Glutamatergic neuron (in vitro differentiated cells): ENCODE measurements at regions not wholly inside any gene's neighbourhood (a gene's known extent, or its start where the extent isn't known, plus 50 kb on each side); places are given as distances from the start of the nearest gene placed in this dataset.

Experiments
- DNase-seq: peaks from one replicate; pipeline ENCODE4 v3.0.0; 2022
- H3K27ac Mint-ChIP-seq: one replicate; pipeline ENCODE4 v1.8.0; 2020; ENCODE audit warnings: mild to moderate bottlenecking, mixed read lengths, inconsistent platforms; ENCODE audit not compliant: unreplicated experiment
- H3K27me3 Mint-ChIP-seq: one replicate; pipeline ENCODE4 v1.8.0; 2020; ENCODE audit warnings: mild to moderate bottlenecking, moderate library complexity, mixed read lengths, inconsistent platforms; ENCODE audit not compliant: unreplicated experiment
- H3K36me3 Mint-ChIP-seq: one replicate; pipeline ENCODE4 v1.8.0; 2020; ENCODE audit warnings: mild to moderate bottlenecking, mixed read lengths, inconsistent platforms; ENCODE audit not compliant: unreplicated experiment
- H3K4me1 Mint-ChIP-seq: one replicate; pipeline ENCODE4 v1.8.0; 2020; ENCODE audit warnings: mild to moderate bottlenecking, low read depth, mixed read lengths, inconsistent platforms; ENCODE audit not compliant: unreplicated experiment
- H3K4me3 Mint-ChIP-seq: one replicate; pipeline ENCODE4 v1.8.0; 2020; ENCODE audit warnings: mild to moderate bottlenecking, mixed read lengths, inconsistent platforms; ENCODE audit not compliant: unreplicated experiment
- H3K9me3 Mint-ChIP-seq: one replicate; pipeline ENCODE4 v1.8.0; 2020; ENCODE audit warnings: mild to moderate bottlenecking, moderate library complexity, mixed read lengths, inconsistent platforms; ENCODE audit not compliant: unreplicated experiment
- TF ChIP-seq, protein P1 (sequence below): fragments of 200-600 bp; sonication (generic); IDR thresholded peaks from one replicate; pipeline ENCODE4 v1.5.0; 2021; ENCODE audit not compliant: partially characterized antibody, unreplicated experiment

- Mint-ChIP-seq H3K4me1 (no peaks in the 10 kb centered on the region), H3K27me3 (no peaks in the 10 kb centered on the region), H3K36me3 (no peaks in the 10 kb centered on the region), H3K4me3 (no peak overlapping the region), H3K9me3 (no peaks in the 10 kb centered on the region), H3K27ac (no peak overlapping the region)
- TF ChIP-seq, protein P1, sequence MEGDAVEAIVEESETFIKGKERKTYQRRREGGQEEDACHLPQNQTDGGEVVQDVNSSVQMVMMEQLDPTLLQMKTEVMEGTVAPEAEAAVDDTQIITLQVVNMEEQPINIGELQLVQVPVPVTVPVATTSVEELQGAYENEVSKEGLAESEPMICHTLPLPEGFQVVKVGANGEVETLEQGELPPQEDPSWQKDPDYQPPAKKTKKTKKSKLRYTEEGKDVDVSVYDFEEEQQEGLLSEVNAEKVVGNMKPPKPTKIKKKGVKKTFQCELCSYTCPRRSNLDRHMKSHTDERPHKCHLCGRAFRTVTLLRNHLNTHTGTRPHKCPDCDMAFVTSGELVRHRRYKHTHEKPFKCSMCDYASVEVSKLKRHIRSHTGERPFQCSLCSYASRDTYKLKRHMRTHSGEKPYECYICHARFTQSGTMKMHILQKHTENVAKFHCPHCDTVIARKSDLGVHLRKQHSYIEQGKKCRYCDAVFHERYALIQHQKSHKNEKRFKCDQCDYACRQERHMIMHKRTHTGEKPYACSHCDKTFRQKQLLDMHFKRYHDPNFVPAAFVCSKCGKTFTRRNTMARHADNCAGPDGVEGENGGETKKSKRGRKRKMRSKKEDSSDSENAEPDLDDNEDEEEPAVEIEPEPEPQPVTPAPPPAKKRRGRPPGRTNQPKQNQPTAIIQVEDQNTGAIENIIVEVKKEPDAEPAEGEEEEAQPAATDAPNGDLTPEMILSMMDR: no peak
- DNase-seq: no peak
These were observed 1582.6 kb upstream of the NUDT12 start for GRCh38 chr5:105145152-105145551.

DNA sequence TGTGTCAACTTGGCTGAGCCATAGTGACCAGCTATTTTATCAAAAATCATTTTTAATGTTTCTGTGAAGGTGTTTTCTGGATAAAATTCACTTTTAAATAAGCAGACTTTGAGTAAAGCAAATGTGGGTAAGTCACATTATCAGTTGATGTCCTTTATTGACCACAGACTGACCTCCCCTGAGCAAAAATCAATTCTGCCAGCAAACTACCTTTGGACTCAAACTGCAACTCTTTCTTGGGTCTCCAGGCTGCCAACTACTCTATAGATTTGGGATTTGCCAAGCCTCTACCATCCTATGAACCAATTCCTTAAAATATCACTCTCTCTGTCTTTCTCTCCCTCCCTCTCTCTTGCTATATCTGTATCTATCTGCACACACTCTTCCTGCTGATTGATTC, 1571.7 kb upstream of the NUDT12 start:
- TF ChIP-seq, protein P1: no peak
- Mint-ChIP-seq H3K9me3 (no peaks in the 10 kb centered on the region), H3K4me1 (no peaks in the 10 kb centered on the region), H3K4me3 (no peak overlapping the region), H3K27me3 (no peaks in the 10 kb centered on the region), H3K27ac (no peak overlapping the region), H3K36me3 (no peaks in the 10 kb centered on the region)
- DNase-seq: no peak

GRCh38 chr5:105133087-105133486, 1570.5 kb upstream of the NUDT12 start:
- TF ChIP-seq, protein P1: no peak
- H3K9me3 Mint-ChIP-seq: no peaks in the 10 kb centered on the region
- H3K36me3 Mint-ChIP-seq: no peaks in the 10 kb centered on the region
- H3K4me3 Mint-ChIP-seq: no peak overlapping the region
- no peak overlapping the region for H3K27ac Mint-ChIP-seq
- DNase-seq: no peak
- no peaks in the 10 kb centered on the region for H3K4me1 Mint-ChIP-seq
- no peaks in the 10 kb centered on the region for H3K27me3 Mint-ChIP-seq

- TF ChIP-seq, protein P1: no peak
- H3K9me3 Mint-ChIP-seq: no peaks in the 10 kb centered on the region
- no peak overlapping the region for H3K27ac Mint-ChIP-seq
- DNase-seq: no peak
- H3K4me1 Mint-ChIP-seq: no peaks in the 10 kb centered on the region
- H3K4me3 Mint-ChIP-seq: no peak overlapping the region
- no peaks in the 10 kb centered on the region for H3K27me3 Mint-ChIP-seq
- no peaks in the 10 kb centered on the region for H3K36me3 Mint-ChIP-seq
These were observed 1570.0 kb upstream of the NUDT12 start for GRCh38 chr5:105132581-105132980.

DNA sequence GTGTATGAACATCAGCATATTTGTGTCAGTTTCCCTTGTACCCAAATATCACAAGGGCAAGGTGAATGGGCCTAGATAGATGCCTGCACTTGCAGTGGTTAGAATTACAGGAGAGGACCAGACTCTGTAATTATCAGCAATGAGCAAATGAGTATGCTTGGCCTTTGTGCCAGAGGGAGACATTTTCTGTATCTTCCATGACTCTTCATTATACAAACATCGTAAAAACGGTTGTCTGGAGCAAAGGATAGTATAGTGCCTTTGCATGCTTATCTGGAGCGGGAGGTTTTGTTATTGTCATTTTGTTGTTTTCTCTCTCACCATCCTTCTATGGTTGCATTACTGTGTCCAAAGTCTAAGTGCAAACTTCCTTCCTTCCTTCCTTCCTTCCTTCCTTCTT, 1568.5 kb upstream of the NUDT12 start:
- no peaks in the 10 kb centered on the region for H3K27me3 Mint-ChIP-seq
- TF ChIP-seq, protein P1: no peak

More for the DNA sequence above, 1568.5 kb upstream of the NUDT12 start:
- Mint-ChIP-seq H3K4me3 (no peak overlapping the region), H3K9me3 (no peaks in the 10 kb centered on the region), H3K4me1 (no peaks in the 10 kb centered on the region), H3K36me3 (no peaks in the 10 kb centered on the region), H3K27ac (no peak overlapping the region)
- DNase-seq: no peak
